ENCODE measurements at regions not wholly inside any gene's neighbourhood (a gene's known extent, or its start where the extent isn't known, plus 50 kb on each side); places are given as distances from the start of the nearest gene placed in this dataset.

DNA sequence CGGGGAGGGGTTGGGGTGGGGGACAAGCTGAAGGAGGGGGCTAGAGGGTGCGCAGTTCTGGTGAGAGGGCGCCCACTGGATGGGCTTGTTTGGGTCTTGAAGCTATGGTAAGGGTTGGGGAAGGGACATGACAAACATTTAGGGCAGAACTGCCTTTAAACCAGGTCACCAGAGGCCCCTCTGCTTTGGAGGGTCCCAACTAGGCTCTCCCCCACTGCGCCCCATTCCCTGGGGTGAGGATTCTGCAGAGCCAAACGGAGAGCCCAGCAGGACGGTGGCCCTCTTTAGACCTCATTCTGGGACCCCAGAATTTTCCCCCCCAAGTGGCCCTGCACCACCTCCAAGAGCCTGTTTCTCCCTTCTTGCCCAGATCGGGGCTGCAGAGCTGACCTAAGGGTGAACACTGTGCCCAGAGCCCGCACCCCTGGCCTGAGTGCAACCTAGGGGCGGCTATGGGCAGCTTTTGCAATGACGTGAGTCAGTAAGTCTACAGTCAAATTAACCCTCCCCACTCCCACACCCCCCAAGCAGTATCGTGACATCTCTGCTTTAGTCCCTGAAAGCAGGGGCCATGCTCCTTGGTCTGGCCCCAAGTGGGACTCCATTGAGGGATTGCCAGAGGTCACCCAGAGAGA, 593.8 kb downstream of the MATN1 start:
- TF ChIP-seq, protein P1, sequence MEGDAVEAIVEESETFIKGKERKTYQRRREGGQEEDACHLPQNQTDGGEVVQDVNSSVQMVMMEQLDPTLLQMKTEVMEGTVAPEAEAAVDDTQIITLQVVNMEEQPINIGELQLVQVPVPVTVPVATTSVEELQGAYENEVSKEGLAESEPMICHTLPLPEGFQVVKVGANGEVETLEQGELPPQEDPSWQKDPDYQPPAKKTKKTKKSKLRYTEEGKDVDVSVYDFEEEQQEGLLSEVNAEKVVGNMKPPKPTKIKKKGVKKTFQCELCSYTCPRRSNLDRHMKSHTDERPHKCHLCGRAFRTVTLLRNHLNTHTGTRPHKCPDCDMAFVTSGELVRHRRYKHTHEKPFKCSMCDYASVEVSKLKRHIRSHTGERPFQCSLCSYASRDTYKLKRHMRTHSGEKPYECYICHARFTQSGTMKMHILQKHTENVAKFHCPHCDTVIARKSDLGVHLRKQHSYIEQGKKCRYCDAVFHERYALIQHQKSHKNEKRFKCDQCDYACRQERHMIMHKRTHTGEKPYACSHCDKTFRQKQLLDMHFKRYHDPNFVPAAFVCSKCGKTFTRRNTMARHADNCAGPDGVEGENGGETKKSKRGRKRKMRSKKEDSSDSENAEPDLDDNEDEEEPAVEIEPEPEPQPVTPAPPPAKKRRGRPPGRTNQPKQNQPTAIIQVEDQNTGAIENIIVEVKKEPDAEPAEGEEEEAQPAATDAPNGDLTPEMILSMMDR (IDR thresholded peaks at IDR 0.05) = no peak
- TF ChIP-seq POLR2A (IDR thresholded peaks at IDR 0.05) = no peak
- TF ChIP-seq POLR2AphosphoS5 (IDR thresholded peaks at IDR 0.05) = no peak
